Esophagus squamous epithelium (tissue), 5 donors: ENCODE measurements at regions not wholly inside any gene's neighbourhood (a gene's known extent, or its start where the extent isn't known, plus 50 kb on each side); places are given as distances from the start of the nearest gene placed in this dataset.

ENCODE experiments used
- DNase-seq: peaks from one replicate; lab custom pipeline; 2025; lab: John Stamatoyannopoulos, UW
- H3K27ac ChIP-seq, 4 donors: fragments of 200-600 bp; sonication (generic); one replicate each; pipeline ENCODE4 v1.5.1; 2016 to 2019; ENCODE audit warnings: mild to moderate bottlenecking in 1 of 4
- H3K27me3 ChIP-seq, 4 donors: fragments of 200-600 bp; sonication (generic); 1 replicate in 3 of 4; 2 replicates in 1 of 4; pipeline versions ENCODE4 v1.5.1 to v1.6.0; 2017 to 2021; ENCODE audit warnings: antibody characterized with exemption in 1 of 4
- H3K36me3 ChIP-seq, 3 donors: fragments of 200-600 bp; sonication (generic); one replicate each; pipeline ENCODE4 v1.5.1; 2016 to 2019
- H3K4me1 ChIP-seq, 3 donors: fragments of 200-600 bp; sonication (generic); one replicate each; pipeline ENCODE4 v1.5.1; 2017 to 2019
- H3K4me3 ChIP-seq, 4 donors: fragments of 200-600 bp; sonication (generic); 1 replicate in 3 of 4; 2 replicates in 1 of 4; pipeline ENCODE4 v1.5.1; 2016 to 2019; ENCODE audit warnings: mild to moderate bottlenecking in 2 of 4, moderate library complexity in 1 of 4
- H3K9me3 ChIP-seq, 3 donors: fragments of 200-600 bp; sonication (generic); one replicate each; pipeline ENCODE4 v1.5.1; 2016 to 2019
- POLR2A ChIP-seq, 4 donors: fragments of 450-650 bp; IDR thresholded peaks; one replicate each; pipeline ENCODE4 v1.6.1; 2017; ENCODE audit warnings: antibody characterized with exemption in 4 of 4, mild to moderate bottlenecking in 4 of 4, moderate library complexity in 3 of 4
- WGBS, 2 donors: methylation state at CpG; one replicate each; pipeline ENCODE4 v1.1.5; 2018; 5-methylcytosine and 5-hydroxymethylcytosine counted together
- intact Hi-C: fragments of 100-400 bp; cut with DNase I; formaldehyde crosslinking; loops from one replicate; pipeline ENCODE4 v1.15.0; 2022
- TF ChIP-seq, protein P1 (sequence below), 6 experiments: fragments of 450-650 bp in 4 of 6; fragments of 200-600 bp in 2 of 6; sonication (generic) in 2 of 6; IDR thresholded peaks; one replicate each; pipeline ENCODE4 v1.5.1; 2016 to 2019; ENCODE audit warnings: antibody characterized with exemption in 6 of 6, mild to moderate bottlenecking in 4 of 6, moderate library complexity in 4 of 6
- donor health status: DM: yes; HTN: yes; CAD: no.

DNA sequence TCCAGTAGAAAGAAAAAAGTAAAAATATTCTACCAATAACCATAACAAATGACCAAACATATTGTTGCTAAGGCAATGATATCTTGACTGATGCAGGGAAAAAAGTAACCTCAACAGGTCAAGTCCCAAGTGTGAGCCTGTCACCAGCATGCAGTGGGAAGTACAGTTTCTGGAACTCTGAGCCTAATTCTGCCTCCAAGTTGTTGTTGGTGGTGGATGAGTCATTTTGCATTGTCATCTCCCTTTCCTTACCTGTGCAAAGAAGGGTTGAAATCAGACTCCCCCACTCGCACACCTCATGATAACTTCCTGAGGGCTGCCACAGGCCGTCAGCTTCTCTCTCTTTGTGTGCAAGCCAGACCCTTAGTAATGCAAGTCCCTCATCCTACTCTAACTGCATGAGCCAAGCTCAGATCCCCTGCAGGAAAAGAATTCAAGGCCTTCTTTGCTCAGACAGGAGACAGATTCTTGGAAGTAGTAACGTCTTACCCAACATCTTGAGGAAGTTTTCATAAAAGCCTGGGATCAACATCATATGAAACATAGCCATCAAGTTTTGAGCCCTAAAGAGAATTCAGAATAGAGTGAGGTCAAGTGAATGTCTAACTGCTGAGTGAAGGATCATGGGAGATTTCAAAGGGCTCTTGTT lies 207.6 kb upstream of the FOXA2 start:
- Histone ChIP-seq H3K4me3 (no peak overlapping the region), H3K9me3 (no peaks in the 10 kb centered on the region), H3K4me1 (peaks cover 0 to 29% (median 23%) of the 10 kb centered on the region in 3 donors), H3K36me3 (no peaks in the 10 kb centered on the region), H3K27ac (peak overlapping the region in 2 of 4 donors; percentile 4 to 18), H3K27me3 (peaks cover 0 to 4% (median 0%) of the 10 kb centered on the region in 4 donors)
- intact Hi-C loops, result no loop called here
- WGBS, 2 donors, result 24 to 55% methylated on average over 3 of the region's 3 CpGs
- TF ChIP-seq, protein P1, sequence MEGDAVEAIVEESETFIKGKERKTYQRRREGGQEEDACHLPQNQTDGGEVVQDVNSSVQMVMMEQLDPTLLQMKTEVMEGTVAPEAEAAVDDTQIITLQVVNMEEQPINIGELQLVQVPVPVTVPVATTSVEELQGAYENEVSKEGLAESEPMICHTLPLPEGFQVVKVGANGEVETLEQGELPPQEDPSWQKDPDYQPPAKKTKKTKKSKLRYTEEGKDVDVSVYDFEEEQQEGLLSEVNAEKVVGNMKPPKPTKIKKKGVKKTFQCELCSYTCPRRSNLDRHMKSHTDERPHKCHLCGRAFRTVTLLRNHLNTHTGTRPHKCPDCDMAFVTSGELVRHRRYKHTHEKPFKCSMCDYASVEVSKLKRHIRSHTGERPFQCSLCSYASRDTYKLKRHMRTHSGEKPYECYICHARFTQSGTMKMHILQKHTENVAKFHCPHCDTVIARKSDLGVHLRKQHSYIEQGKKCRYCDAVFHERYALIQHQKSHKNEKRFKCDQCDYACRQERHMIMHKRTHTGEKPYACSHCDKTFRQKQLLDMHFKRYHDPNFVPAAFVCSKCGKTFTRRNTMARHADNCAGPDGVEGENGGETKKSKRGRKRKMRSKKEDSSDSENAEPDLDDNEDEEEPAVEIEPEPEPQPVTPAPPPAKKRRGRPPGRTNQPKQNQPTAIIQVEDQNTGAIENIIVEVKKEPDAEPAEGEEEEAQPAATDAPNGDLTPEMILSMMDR (IDR thresholded peaks at IDR 0.05), result no peak
- no peak for TF ChIP-seq POLR2A (IDR thresholded peaks at IDR 0.05)
- no peak for DNase-seq

DNA sequence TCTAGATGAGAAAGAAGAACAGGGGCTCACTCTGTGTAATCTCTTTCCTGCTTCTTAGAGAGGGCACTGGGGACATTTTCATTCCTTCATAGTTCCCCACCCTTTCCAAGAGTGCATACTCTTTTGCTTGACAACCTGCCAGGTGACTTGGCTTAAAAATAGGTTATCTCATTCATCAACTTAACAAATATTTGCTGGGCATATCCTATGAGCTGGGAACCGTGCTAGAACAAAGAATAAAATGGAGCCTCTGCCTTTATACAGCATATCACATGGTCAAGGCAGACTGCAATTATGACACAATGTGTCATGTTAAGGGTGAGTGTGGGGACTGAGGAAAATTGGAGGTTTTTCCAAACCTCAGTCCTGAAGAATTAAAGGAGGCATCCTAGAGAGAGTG lies 209.8 kb upstream of the FOXA2 start:
- TF ChIP-seq, protein P1 (IDR thresholded peaks at IDR 0.05), result no peak
- no peak for TF ChIP-seq POLR2A (IDR thresholded peaks at IDR 0.05)
- intact Hi-C loops, result no loop called here
- no peaks in the 10 kb centered on the region for H3K36me3 ChIP-seq
- DNase-seq, result no peak
- H3K27ac ChIP-seq, result no peak overlapping the region
- peaks cover 0 to 29% (median 23%) of the 10 kb centered on the region in 3 donors for H3K4me1 ChIP-seq
- H3K27me3 ChIP-seq, result no peaks in the 10 kb centered on the region
- 7 to 31% methylated on average over 1 of the region's 1 CpG for WGBS, 2 donors
- H3K4me3 ChIP-seq, result no peak overlapping the region
- no peaks in the 10 kb centered on the region for H3K9me3 ChIP-seq

DNA sequence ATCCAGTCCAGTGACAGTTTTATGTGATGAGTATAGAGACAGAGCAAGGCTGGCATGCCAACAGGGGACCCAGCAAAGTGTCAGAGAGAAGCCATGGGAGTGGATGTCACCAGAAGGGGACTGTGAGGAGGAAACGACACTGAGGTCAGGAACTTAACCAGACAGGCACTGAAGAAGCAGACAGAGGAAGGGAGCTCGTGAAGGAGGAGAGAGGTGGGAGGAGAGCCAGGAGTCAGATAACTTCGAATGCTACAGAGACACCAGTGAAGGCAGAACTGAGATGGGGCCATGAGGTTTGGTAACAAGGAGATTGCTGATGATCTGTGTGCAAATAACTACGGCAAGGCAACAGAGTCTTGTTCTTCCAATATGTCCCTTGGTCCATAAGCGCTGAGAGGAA lies 211.1 kb upstream of the FOXA2 start:
- Histone ChIP-seq H3K27ac (peak overlapping the region in 3 of 4 donors; percentile 53 to 61 (median 58)), H3K4me3 (no peak overlapping the region), H3K4me1 (peaks cover 0 to 29% (median 23%) of the 10 kb centered on the region in 3 donors), H3K27me3 (no peaks in the 10 kb centered on the region), H3K36me3 (no peaks in the 10 kb centered on the region), H3K9me3 (no peaks in the 10 kb centered on the region)
- 63 to 65% methylated on average over 5 of the region's 5 CpGs for whole genome bisulfite sequencing, 2 donors
- no peak for DNase-seq
- intact Hi-C loops, result no loop called here
- no peak for TF ChIP-seq POLR2A (IDR thresholded peaks at IDR 0.05)
- TF ChIP-seq, protein P1 (IDR thresholded peaks at IDR 0.05), result no peak

DNA sequence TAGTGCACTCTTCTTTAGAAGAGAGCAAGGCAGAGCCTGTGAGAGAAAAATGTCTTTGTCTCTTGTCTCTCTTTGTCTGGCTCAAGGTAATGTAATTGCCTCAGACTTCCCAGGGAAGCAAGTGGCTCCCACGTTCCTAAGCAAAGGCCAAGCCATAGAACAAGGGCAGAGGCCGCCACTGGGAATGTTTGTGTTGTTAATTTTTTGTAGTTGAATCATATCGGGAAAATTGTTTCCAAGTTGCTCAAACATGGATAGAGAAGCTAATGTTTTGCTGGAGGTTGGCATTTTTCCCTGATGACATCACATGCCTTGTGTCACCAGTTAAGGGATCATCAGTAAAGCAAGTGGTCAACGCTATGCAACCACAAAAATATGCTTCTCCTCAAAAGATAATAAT lies 211.5 kb upstream of the FOXA2 start:
- intact Hi-C loops, result no loop called here
- Histone ChIP-seq H3K27ac (peak overlapping the region in 3 of 4 donors; percentile 53 to 61 (median 58)), H3K36me3 (no peaks in the 10 kb centered on the region), H3K27me3 (peaks cover 0 to 1% (median 0%) of the 10 kb centered on the region in 4 donors), H3K4me3 (no peak overlapping the region), H3K9me3 (no peaks in the 10 kb centered on the region), H3K4me1 (peaks cover 0 to 29% (median 23%) of the 10 kb centered on the region in 3 donors)
- TF ChIP-seq POLR2A (IDR thresholded peaks at IDR 0.05), result no peak
- TF ChIP-seq, protein P1 (IDR thresholded peaks at IDR 0.05), result no peak
- DNase-seq, result no peak
- 51 to 57% methylated on average over 4 of the region's 4 CpGs for WGBS, 2 donors

DNA sequence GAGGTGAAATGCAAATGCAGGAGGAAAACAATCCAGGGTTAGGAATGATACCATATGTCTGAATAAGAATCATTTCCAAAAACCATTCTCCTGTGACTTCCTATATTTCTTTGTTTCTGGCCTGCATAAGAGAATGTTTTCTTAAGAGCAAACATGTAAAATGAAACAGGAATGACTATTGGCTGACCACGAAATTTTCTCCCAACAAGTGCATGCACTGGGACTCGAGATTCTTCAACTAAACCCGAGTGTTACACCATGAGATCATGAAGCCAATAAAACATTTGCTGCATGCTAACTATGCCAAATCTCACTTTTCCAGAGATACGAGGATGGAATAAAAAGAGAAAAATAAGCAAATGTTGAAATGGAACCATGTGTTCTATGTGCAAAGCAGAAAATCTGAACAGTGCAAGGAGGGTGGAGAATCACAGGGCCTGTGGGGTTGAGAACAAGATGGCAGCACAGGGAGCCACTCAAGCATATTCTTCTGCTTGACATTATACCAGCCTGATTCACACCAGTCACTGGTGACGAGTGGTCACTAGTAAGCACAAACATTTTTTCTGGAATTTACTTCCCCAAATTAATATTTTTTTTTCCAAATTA lies 212.2 kb upstream of the FOXA2 start:
- Histone ChIP-seq H3K27ac (peak overlapping the region in 2 of 4 donors; percentile 42 to 58), H3K36me3 (no peaks in the 10 kb centered on the region), H3K9me3 (no peaks in the 10 kb centered on the region), H3K4me1 (peaks cover 0 to 26% (median 23%) of the 10 kb centered on the region in 3 donors), H3K27me3 (peaks cover 0 to 3% (median 0%) of the 10 kb centered on the region in 4 donors), H3K4me3 (no peak overlapping the region)
- intact Hi-C loops, result no loop called here
- WGBS, 2 donors, result 63 to 79% methylated on average over 5 of the region's 5 CpGs
- TF ChIP-seq POLR2A (IDR thresholded peaks at IDR 0.05), result no peak
- TF ChIP-seq, protein P1 (IDR thresholded peaks at IDR 0.05), result no peak
- no peak for DNase-seq
